Germinal center (tissue), 1 donor: ENCODE measurements at regions not wholly inside any gene's neighbourhood (a gene's known extent, or its start where the extent isn't known, plus 50 kb on each side); places are given as distances from the start of the nearest gene placed in this dataset.
"Not testable (repeated sequence)": the region's sequence is repeated elsewhere in the genome, so short reads cannot be mapped to it uniquely, and the experiment has no call there.

Source experiments
- DNase-seq: peaks from one replicate; pipeline ENCODE4 v3.0.0; 2012; ENCODE audit warnings: mixed read lengths, low spot score

GRCh38 chr20:40073535-40074111, 615.4 kb downstream of the MAFB start:
- DNase-seq = no peak

- DNase-seq = no peak
These were observed 616.1 kb downstream of the MAFB start for GRCh38 chr20:40072907-40073306.

GRCh38 chr20:40056171-40056570, 632.9 kb downstream of the MAFB start:
- DNase-seq = no peak

- DNase-seq = no peak
These were observed 633.3 kb downstream of the MAFB start for GRCh38 chr20:40055711-40056110.

- DNase-seq = no peak
These were observed 634.7 kb downstream of the MAFB start for GRCh38 chr20:40054311-40054710.

- no peak for DNase-seq
These were observed 638.4 kb downstream of the MAFB start for GRCh38 chr20:40050596-40050995.

GRCh38 chr20:40049854-40050253, 639.2 kb downstream of the MAFB start:
- DNase-seq = no peak

- no peak for DNase-seq
These were observed 642.3 kb downstream of the MAFB start for GRCh38 chr20:40046703-40047102.

- DNase-seq = no peak
These were observed 651.5 kb downstream of the MAFB start for GRCh38 chr20:40037511-40037910.

- DNase-seq = no peak
These were observed 659.4 kb downstream of the MAFB start for GRCh38 chr20:40029589-40029988.

- DNase-seq = no peak
These were observed 669.5 kb downstream of the MAFB start for GRCh38 chr20:40019510-40019909.

- DNase-seq = no peak
These were observed 671.3 kb downstream of the MAFB start for GRCh38 chr20:40017765-40018164.

GRCh38 chr20:40016890-40017289, 672.1 kb downstream of the MAFB start:
- no peak for DNase-seq

- no peak for DNase-seq
These were observed 672.6 kb downstream of the MAFB start for GRCh38 chr20:40016392-40016791.

GRCh38 chr20:40012026-40012425, 677.0 kb downstream of the MAFB start:
- DNase-seq = not testable (repeated sequence)

- no peak for DNase-seq
These were observed 678.6 kb downstream of the MAFB start for GRCh38 chr20:40010483-40010882.

- no peak for DNase-seq
These were observed 679.5 kb downstream of the MAFB start for GRCh38 chr20:40009542-40009941.

- no peak for DNase-seq
These were observed 680.9 kb downstream of the MAFB start for GRCh38 chr20:40008177-40008576.

GRCh38 chr20:40006168-40006860, 682.7 kb downstream of the MAFB start:
- DNase-seq = no peak

- not testable (repeated sequence) for DNase-seq
These were observed 684.9 kb downstream of the MAFB start for GRCh38 chr20:40004092-40004491.

- DNase-seq = no peak
These were observed 695.3 kb downstream of the MAFB start for GRCh38 chr20:39993742-39994141.

- DNase-seq = no peak
These were observed 698.3 kb downstream of the MAFB start for GRCh38 chr20:39990692-39991091.

GRCh38 chr20:39988991-39989390, 700.0 kb downstream of the MAFB start:
- DNase-seq = no peak
